ENCODE measurements at regions not wholly inside any gene's neighbourhood (a gene's known extent, or its start where the extent isn't known, plus 50 kb on each side); places are given as distances from the start of the nearest gene placed in this dataset.

DNA sequence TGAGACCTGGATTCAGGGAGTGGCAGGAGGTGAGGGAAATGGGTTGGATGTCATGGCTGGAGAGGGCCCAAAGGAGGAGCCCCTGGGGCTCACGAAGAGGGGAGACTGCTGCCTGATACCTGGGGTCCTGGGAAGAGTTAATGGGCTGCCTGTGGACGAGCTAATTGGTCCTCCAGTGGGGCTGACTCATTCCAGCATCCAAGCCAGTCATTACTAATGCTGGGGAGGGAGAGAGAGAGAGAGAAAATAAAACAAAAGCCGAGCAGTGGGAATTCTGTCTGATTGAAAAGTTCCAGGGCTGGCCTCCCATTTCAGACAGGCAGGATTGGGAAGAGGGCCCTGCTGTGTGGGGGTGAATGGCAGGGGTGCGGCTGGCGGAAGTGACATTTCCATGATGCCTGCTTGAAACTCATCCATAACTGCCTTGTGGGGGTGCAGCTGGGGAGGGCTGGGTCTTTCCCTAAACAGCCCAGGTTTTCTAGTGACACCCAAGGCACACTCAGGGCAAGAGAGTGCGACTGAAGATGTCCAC lies 297.8 kb downstream of the RPS24 start:
- H3K4me3 ChIP-seq = no peak overlapping the region
- H2AFZ ChIP-seq = no peak overlapping the region
- intact Hi-C loops (cut with micrococcal nuclease; ENCODE audit: unreplicated experiment) = no loop called here
- peaks cover 4% of the 10 kb centered on the region; the same call in 1 of the 2 replicates for H3K27me3 ChIP-seq (ENCODE audit: insufficient read depth, low read depth)
- H4K20me1 ChIP-seq (ENCODE audit: insufficient read depth) = no peaks in the 10 kb centered on the region
- H3K36me3 ChIP-seq (ENCODE audit: low read depth) = no peaks in the 10 kb centered on the region
- CTCF ChIA-PET = no interaction called here
- no peak overlapping the region for H3K27ac ChIP-seq
- no peak overlapping the region for H3K4me2 ChIP-seq
- H3K4me1 ChIP-seq (replicated peaks; ENCODE audit: insufficient read depth) = no peaks in the 10 kb centered on the region
- H3K9me2 ChIP-seq (ENCODE audit: insufficient read depth) = no peaks in the 10 kb centered on the region
- no peaks in the 10 kb centered on the region for H3K79me2 ChIP-seq (ENCODE audit: low read depth)
- POLR2A ChIA-PET (ENCODE audit: unreplicated experiment) = no interaction called here
- no peaks in the 10 kb centered on the region for H3F3A ChIP-seq (ENCODE audit: insufficient read depth, low read depth)
- TF ChIP-seq CTCF (conservative IDR thresholded peaks at IDR 0.05) (no peak), EZH2 (IDR thresholded peaks at IDR 0.05; ENCODE audit: low read depth) (no peak)
- H3K9me3 ChIP-seq (ENCODE audit: insufficient read depth, low read depth) = peaks cover 10% of the 10 kb centered on the region
- no peak for DNase-seq
- no TSS peak for BruUV-seq (replicated peaks)

- peaks cover 6% of the 10 kb centered on the region for H3K9me3 ChIP-seq (ENCODE audit: insufficient read depth, low read depth)
- ChIA-PET CTCF (no interaction called here), POLR2A (ENCODE audit: unreplicated experiment) (no interaction called here)
- H3K4me2 ChIP-seq = no peak overlapping the region
- H3K4me1 ChIP-seq (replicated peaks; ENCODE audit: insufficient read depth) = no peaks in the 10 kb centered on the region
- no peak overlapping the region for H3K4me3 ChIP-seq
- TF ChIP-seq EZH2 (IDR thresholded peaks at IDR 0.05; ENCODE audit: low read depth) (no peak), CTCF (conservative IDR thresholded peaks at IDR 0.05) (no peak)
- no peaks in the 10 kb centered on the region for H4K20me1 ChIP-seq (ENCODE audit: insufficient read depth)
- no peaks in the 10 kb centered on the region for H3K9me2 ChIP-seq (ENCODE audit: insufficient read depth)
- no peak overlapping the region for H3K27ac ChIP-seq
- H2AFZ ChIP-seq = no peak overlapping the region
- intact Hi-C loops (cut with micrococcal nuclease; ENCODE audit: unreplicated experiment) = no loop called here
- H3F3A ChIP-seq (ENCODE audit: insufficient read depth, low read depth) = no peaks in the 10 kb centered on the region
- DNase-seq = no peak
- BruUV-seq (replicated peaks) = no TSS peak
- H3K36me3 ChIP-seq (ENCODE audit: low read depth) = no peaks in the 10 kb centered on the region
- H3K79me2 ChIP-seq (ENCODE audit: low read depth) = no peaks in the 10 kb centered on the region
- peaks cover 4% of the 10 kb centered on the region; the same call in 1 of the 2 replicates for H3K27me3 ChIP-seq (ENCODE audit: insufficient read depth, low read depth)
Measured at GRCh38 chr10:78332012-78332411, 298.3 kb downstream of the RPS24 start.

DNA sequence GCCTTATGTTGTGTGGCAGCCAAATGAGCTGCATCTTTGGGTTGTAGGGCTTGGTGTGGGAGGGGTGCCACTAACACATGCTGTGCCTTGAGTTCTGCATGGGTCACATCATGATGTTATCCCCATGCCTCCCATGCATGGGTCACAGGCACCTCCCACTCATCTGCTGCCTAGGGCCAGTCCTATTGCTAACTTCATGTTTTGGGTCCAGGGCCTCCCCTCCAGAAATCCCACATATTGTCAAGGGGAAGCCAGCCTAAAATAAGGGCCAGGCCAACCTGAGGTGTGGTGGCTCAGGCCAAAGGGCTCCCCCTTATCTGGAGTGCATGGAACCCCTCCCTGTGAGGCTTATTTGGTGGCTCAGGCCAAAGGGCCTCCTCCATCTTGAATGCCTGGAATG lies 299.0 kb downstream of the RPS24 start:
- no peak for TF ChIP-seq EZH2 (IDR thresholded peaks at IDR 0.05; ENCODE audit: low read depth)
- no peak for TF ChIP-seq CTCF (conservative IDR thresholded peaks at IDR 0.05)
- no peaks in the 10 kb centered on the region for H4K20me1 ChIP-seq (ENCODE audit: insufficient read depth)
- H3K4me1 ChIP-seq (replicated peaks; ENCODE audit: insufficient read depth) = no peaks in the 10 kb centered on the region
- no peaks in the 10 kb centered on the region for H3F3A ChIP-seq (ENCODE audit: insufficient read depth, low read depth)
- POLR2A ChIA-PET (ENCODE audit: unreplicated experiment) = no interaction called here
- H3K4me2 ChIP-seq = no peak overlapping the region
- H2AFZ ChIP-seq = no peak overlapping the region
- intact Hi-C loops (cut with micrococcal nuclease; ENCODE audit: unreplicated experiment) = no loop called here
- H3K36me3 ChIP-seq (ENCODE audit: low read depth) = no peaks in the 10 kb centered on the region
- peaks cover under 1% of the 10 kb centered on the region; the same call in 1 of the 2 replicates for H3K9me3 ChIP-seq (ENCODE audit: insufficient read depth, low read depth)
- no peak overlapping the region for H3K4me3 ChIP-seq
- H3K27me3 ChIP-seq (ENCODE audit: insufficient read depth, low read depth) = peaks cover 4% of the 10 kb centered on the region; the same call in 1 of the 2 replicates
- no peak for DNase-seq
- no peak overlapping the region for H3K27ac ChIP-seq
- CTCF ChIA-PET = no interaction called here
- H3K79me2 ChIP-seq (ENCODE audit: low read depth) = no peaks in the 10 kb centered on the region
- BruUV-seq (replicated peaks) = no TSS peak
- no peaks in the 10 kb centered on the region for H3K9me2 ChIP-seq (ENCODE audit: insufficient read depth)

Data from PC-9 (cell line).